GM18868 (cell line): ENCODE measurements at regions not wholly inside any gene's neighbourhood (a gene's known extent, or its start where the extent isn't known, plus 50 kb on each side); places are given as distances from the start of the nearest gene placed in this dataset.
A peak's percentile ranks its signal among the peaks of the same experiment; 100 is the strongest.
"Not testable (repeated sequence)": the region's sequence is repeated elsewhere in the genome, so short reads cannot be mapped to it uniquely, and the experiment has no call there.

Experiments
- ATAC-seq: cut with Tn5 transposase; IDR thresholded peaks from one replicate; pipeline ENCODE4 v1.9.1; 2021; ENCODE audit warnings: mild to moderate bottlenecking, moderate library complexity; ENCODE audit not compliant: unreplicated experiment

DNA sequence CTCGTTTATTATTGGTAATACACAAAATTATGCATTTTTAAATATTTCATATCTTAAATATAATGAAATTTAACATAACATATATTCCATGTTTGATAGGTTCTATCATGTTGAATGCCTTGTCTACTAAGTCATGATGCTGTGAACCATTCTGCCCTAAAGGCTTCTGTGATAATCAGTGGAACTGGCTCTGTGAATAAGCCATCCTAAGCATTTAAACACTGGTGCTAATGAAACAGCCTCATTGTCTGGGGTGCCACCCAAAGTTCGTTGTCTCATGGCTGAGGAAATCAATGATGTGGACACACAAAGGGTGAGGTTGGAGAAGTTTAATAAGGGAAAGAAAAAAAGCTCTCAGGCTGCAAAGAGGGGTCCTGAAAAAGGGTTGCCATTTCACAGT lies 264.7 kb upstream of the ZRANB2 start:
- no peak for ATAC-seq

DNA sequence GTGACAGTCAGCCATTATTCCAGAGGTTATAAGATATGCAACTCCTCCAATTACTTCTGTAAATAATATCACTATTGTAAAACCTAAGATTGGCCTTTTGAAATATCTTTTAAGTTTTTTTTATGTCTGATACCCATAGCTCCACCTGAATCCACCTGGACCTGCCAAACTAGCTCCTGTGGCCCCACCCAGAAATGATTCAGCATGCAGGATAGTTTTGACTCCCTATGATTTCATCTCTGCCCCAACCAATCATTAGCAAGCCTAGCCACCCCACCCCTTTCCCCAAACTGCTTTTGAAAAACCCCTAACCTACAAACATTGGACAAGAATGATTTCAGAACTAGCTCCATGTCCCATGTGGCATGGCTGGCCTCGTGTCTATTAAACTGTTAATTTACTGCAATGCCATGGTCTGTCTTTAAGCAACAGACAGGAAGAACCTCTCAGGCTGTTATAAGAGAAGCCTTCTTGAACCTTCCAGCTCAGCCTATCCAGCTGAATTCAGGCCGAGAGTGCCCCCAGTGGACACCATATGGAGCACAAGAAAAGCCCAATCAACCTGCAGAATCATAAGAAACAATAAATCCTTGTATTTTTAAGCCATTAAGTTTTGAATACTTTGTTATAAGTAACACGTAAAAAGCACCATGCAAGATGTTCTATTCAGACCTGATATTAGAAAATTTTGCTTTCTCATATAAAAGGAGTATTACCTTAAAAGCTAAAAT lies 263.0 kb upstream of the ZRANB2 start:
- peak; percentile 55 for ATAC-seq

DNA sequence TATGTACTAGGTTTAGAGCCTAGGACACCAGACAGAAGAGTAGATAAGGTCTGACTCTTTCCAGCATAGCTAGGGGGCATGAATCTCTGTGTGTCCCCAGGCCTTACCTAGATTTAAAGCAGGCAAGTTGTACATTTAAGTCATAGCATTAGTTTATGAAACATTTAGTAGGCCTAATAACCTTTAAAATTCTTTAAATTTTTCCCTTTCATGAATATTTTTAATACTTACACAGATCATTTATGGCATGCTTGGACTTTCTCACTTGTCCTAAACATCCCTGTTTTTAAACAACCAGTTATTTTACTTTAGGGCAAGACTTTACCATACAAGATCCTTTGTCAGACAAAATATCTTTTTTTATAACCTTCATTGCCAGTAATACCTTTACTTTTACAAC lies 258.4 kb upstream of the ZRANB2 start:
- no peak for ATAC-seq

DNA sequence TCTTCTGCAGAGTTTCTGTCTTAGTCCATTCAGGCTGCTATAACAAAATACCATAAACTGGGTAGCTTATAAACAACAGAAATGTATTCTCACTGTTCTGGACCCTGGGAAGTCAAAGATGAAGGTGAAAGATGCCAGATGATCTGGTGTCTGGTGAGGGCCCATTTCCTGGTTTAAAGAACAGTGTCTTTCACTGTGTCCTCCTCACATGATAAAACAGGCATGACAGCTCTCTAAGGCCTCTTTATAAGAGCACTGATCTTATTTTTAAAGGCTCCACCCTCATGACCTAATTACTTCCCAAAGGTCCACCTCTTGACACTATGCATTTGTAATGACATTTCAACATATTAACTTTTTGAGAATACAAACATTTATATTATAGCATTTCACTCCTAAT lies 250.2 kb upstream of the ZRANB2 start:
- ATAC-seq: no peak

DNA sequence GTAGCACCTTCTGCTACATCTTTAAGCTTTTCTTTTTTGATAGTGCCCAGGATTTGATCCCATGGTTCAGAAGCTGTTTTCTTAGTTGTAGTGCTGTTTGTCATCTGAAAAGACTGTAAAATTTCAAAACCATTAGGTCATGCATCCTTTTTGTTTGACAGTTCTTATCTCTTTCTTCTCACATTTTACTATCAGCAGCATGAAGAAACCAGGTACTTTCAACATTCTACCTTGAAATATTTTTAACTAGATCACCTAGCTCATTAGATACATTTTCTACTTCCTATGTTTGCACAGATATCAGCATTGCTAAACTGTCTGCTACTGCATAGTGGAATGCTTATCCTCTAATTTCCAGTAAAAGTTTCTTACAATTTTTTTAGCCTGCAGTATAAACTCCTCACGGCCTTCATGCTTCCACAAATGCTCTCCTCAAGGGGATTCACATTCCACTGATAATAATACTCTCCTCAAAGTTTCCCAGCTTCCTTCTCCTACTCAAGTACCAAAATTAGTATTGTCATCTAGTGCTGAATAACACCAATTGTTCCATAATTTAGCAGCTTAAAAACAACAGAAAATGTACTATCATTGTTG lies 243.9 kb upstream of the ZRANB2 start:
- no peak for ATAC-seq

DNA sequence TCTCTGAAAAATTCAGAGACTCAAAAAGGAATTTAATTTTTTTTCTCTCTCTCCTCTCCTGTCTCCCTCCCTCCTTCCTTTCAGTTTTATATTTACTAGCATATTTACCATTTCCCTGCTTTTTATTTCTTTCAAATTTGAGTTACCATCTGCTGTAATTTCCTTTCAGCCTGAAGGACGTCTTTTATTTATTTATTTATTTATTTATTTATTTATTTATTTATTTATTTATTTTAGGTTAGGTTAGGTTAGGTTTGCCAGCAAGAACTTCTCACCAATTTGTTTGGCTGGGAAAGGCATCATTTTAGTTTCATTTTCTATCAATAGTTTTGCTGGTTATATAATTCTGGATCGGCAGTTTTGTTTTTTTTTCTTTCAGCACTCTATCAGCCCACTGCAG lies 231.7 kb upstream of the ZRANB2 start:
- no peak for ATAC-seq

DNA sequence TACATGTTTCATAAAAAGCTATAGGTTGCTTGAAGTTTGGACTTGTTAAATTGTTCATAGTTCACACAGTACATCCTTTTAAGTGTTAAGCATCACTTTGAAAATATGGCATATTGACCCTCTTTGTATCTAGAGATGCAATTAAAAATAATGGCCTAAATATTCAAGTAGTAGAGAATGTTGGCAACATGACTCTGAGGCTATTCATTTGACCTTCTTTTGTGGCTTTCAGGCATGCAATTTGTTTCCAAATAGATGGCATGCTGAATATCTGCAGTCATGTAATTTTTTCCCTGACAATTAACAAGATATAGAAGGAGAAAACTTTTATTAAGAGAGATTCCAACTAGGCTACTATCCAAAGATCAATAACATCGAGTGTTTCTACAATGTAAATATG lies 230.5 kb upstream of the ZRANB2 start:
- ATAC-seq: no peak

DNA sequence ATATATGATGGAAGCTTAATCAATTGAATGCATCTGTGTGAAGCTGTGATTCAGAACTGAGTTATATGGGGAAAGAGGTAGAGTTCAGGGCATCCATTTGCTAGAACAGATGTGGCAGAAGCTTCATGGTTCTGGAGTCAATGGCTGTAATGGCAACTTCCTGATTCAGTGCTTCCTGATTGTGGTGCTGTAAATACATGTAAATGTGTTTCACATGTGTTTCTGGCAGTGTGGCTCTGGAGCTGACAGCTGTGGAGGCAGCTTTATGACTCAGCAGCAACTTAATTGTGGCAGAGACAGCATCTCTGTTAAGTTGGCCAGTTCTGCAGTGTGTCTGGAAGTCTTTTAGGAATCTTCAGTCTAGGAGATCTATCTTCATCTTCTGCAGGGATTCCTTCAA lies 226.6 kb upstream of the ZRANB2 start:
- peak; percentile 86 for ATAC-seq

DNA sequence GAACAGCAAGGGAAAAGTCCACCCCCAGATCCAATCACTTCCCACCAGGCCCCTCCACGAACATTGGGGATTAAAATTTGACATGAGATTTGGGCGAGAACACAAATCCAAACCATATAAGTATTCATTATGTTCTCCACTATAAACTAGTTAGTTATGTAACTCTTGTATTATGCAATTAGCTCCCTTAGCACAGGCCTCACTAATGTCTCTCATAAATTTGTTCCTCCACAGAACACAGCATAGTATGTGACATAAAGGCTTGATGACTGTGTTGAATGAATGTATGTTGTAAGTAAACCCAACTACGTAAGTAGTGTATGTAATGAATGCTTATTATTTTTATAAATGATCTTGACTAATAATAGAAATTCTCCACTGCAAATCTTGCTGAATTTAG lies 223.3 kb upstream of the ZRANB2 start:
- ATAC-seq: no peak

DNA sequence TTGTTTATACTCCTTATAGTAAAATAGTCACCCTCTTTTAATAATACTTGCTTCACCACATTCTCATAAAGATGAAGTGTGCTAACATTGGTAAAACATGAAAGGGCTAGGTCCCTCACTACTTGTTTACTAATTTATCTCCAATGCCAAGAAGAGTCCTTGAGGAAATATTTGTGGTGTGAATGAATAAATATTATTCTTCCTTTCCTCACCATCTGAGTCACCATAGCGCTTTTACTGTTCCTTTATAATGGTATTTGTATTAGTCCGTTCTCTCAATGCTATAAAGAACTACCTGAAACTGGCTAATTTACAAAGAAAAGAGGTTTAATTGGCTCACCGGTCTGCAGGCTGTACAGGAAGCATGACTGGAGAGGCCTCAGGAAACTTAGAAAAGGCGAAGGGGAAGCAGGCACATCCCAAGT lies 222.8 kb upstream of the ZRANB2 start:
- no peak for ATAC-seq

DNA sequence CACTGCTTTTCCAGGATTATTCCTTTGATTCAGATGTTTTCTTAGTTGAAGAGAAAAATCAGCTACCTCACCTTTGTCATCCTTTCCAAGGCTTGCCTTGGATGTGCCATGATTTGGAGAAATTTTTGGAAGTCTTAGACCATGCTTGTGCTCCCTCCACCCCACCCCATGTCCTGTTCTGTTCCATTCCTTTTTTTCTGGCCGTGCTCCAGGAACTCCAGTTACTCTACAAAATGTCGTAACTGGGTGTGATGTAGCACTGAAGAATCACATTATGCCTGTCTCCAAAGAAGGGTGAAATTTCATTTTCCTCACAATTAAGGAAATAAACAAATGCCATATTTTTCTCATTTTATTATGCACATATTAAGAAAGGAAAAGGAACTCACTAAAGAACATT lies 217.8 kb upstream of the ZRANB2 start:
- no peak for ATAC-seq

DNA sequence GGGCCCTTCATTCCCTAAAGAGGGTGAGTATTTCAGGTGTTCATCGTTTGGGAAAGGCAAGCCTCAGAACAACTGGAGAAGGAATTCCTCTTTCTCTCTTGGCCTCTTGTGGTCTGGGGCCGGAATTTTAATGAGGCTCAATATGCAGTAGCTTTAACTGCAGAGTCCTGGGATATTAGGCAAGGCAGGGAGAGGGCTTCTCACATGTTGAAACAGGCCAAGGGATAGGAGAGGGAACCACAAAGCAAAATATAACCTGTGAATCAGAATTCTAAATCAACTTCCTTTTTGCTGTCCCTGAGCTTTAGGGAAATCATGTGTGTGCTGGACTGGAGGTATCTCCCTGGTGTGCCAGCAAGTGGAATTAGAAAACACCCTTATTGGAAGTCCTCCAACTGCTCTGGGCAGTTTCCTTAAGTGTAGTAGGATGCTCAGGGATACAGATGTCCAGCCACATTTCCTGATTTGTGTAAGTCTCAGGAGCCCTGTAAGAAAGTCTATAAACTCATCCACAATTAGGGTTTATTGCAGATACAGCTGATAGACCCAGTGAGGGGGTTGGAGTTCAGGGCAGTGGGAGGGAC lies 215.8 kb upstream of the ZRANB2 start:
- ATAC-seq: no peak

DNA sequence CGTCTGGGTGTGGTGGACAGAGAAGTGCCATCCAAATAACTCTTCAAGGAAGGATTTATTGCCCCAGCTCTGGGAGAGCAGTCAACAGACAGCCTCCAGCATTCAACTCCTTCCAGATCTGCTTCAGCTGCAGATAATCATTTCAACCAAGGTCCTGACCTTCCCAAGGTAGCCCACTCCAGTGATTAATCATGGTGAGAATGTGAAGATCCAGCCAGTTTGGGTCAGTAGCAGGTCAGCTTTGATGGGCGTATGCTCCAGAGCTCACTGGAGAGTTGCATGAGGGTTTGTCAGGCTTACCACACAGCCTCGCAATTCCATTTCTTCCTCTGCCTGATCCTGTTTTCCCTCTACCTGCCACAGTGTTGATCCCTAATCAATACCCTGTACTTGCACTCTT lies 214.5 kb upstream of the ZRANB2 start:
- no peak for ATAC-seq

DNA sequence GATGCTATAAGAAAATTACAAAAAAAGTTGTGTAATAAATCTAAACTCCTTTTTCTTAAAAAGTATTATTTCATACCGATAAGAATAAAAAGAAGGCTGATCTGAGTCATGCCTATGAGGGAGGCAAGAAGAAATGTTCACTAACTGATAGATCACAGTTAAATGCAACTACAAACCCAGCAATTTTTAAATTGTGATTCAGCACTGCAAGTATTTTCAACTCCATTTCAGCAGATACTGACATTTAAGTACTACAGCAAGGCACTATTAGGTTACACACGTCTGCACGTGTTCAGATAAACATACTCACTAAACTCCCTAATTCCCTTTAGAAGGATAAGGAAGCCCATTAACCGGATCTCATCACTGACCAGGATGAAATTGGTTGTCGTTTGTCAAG lies 213.3 kb upstream of the ZRANB2 start:
- no peak for ATAC-seq

DNA sequence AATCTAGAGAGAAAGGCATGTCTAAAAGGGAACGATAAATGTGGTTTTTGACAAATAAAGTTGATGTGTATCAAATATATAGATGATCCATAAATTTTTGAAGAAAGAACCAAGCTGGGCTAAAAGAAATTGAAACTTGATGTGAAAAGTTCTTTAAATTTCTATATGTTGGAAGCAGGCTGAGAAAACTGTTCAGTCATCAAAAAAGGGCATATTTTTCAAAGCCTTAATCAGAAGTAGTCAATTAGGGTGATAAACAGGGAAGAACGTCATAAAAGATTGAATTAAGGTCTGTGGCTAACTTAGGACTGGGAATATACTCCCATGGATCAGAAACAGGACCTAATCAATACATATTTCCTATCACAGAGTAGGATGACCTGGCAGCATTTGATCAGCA lies 211.4 kb upstream of the ZRANB2 start:
- ATAC-seq: no peak

DNA sequence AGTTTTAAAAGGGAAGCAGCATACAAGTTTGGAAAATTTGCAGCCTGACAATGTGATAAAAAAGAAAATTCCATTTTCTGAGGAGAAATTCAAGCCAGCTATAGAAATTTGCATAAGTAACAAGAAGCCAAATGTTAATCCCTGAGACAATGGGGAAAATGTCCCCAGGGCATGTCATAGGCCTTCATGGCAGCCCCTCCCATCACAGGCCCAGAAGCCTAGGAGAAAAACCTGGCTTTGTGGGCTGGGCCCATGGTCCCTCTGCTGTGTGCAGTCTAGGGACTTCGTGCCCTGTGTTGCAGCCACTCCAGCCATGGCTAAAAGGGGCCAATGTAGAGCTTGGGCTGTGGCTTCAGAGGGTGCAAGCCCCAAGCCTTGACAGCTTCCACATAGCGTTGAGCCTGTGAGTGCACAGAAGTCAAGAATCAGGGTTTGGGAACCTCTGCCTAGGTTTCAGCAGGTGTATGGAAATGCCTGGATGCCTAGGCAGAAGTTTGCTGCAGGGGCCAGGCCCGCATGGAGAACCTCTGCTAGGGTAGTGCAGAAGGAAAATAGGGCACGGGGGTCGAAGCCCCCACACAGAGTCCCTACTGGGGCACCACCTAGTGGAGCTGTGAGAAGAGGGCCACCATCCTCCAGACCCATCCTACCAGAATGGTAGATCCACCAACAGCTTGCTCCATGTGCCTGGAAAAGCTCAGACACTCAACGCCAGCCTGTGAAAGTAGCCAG lies 209.8 kb upstream of the ZRANB2 start:
- not testable (repeated sequence) for ATAC-seq

DNA sequence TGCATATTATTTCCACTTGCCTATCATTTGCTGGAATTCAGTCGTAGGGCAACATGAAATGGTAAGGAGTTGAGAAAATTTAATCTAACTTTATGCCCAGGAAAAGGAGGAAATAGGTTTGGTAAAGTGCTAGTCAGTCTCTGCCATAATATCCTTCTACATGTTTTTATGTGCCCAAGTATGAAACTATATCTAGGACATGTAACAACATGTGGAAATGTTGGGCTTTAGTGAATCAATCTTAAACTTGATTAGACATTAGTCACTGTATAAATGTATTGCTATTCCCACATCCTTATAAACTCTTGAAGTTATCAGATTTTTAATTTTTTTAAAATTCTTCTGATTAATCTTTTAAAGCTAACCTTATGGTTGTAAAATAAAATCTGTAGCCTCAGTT lies 204.7 kb upstream of the ZRANB2 start:
- ATAC-seq: no peak

DNA sequence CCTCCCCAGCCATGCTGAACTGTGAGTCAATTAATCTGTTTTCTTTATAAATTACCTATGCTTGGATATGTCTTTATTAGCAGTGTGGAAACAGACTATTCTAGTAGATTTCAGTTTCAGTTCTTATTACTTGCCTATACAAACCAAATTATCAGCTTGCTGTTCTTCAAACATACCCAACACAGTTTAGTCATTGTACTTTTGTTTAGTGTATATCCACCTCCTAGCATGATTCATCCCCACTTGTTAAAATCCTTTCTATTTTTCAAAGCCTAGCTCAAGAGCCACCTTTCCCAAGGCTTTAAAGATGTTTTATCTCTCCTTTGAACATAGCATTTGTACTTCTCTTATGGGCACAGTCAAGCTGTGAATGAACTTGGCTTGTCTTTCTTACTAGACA lies 195.6 kb upstream of the ZRANB2 start:
- ATAC-seq: no peak

DNA sequence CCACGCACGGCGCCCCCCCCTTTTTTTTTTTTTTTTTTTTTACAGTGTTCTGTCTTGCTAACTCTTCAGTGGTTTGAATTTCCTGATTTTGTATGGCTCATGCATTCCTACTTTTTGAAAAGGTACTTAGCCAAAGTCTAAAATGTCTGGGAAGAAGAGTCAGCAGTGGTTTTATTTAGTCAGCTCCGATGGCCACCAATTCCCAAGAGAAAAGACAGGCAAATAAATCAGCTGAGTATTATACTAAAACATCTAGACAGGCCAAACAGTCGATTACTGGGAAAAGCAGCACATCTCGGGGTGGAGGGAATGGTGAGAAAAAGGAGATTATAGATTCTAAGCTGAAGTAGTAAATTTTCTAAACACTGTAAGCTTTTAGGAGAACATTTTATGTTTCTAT lies 192.5 kb upstream of the ZRANB2 start:
- no peak for ATAC-seq

DNA sequence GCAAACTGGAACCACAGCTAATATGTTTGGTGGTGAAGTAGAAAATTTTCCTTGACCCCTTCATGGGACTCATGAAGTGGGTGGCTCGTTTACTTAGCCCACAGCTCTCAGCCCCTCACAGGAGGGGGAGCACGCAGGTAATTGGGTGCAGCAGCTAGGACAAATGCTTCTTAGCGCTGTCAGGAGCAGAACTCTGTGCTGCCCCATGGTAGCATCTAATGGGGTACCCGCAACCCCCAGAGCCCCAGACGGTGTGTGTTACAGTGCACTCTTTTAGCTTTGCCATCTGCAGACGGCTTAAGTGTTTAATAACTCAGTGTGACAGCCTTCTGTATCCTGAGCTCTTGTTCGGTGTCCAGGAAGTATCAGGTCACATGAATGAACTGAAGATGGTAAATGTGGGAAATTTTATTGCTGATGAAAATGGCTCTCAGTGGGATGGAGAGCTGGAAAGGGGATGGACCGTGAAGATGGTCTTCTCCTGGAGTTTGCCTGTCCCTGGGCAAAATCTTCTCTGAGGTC lies 189.6 kb upstream of the ZRANB2 start:
- ATAC-seq: no peak

DNA sequence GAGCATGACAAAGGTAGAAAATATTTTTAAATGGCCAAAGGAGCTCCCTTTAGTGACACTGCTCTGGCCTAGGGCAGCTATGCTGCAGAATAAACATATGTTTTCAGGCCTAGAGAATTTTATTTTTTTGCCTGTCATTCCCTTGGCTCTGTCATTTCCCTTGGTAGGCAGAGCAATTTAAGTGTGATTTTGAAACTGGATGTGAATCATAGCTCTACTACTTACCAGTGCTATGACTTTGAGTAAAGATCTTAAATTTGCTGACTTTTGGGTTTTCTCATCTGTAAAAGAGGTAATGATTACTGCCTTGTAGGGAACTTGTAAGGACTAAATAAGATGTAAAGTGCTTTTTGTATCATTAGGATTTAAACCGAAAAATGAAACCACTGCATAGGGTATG lies 189.0 kb upstream of the ZRANB2 start:
- ATAC-seq: no peak

DNA sequence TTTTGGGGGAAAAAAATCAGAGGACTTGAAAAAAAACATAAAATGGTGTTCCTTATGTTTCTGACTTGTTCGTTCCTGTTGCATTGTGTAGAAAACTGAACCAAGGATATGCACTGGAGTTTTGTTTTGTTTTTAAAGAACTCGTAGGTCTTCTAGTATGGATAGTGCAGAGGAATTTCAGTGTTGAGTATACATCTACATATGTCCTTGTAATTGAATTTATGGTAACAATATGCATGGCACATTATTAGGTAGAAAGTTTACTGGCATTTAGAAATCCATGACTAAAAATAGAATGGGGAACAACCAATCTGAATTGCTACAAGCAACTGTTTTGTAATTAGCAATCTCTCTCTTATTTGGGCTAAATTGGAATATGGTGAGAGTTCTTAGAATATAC lies 188.3 kb upstream of the ZRANB2 start:
- ATAC-seq: no peak
